Caco-2 (cell line): ENCODE measurements at regions not wholly inside any gene's neighbourhood (a gene's known extent, or its start where the extent isn't known, plus 50 kb on each side); places are given as distances from the start of the nearest gene placed in this dataset.

Experiments used
- BruUV-seq: library from RNA; stranded (reverse); fragments of 400-500 nt; replicated peaks from 2 replicates; lab custom pipeline; 2021; lab: Mats Ljungman, UMichigan
- CTCF ChIA-PET: fragments of 300-600 bp; sonication (Branson Sonifier 250); formaldehyde crosslinking; loops from one replicate; lab custom pipeline; 2022; ENCODE audit warnings: antibody characterized with exemption; lab: Charles Lee
- POLR2A ChIA-PET: fragments of 300-600 bp; sonication (Branson Sonifier 250); formaldehyde crosslinking; loops from one replicate; lab custom pipeline; 2022; ENCODE audit warnings: antibody characterized with exemption; lab: Charles Lee
- DNase-seq, 2 experiments: peaks; one replicate each; pipeline versions ENCODE4 v3.0.0 to v3.0.0-alpha.2; 2020 to 2022
- H3K27me3 ChIP-seq: replicated peaks from 2 replicates; pipeline ENCODE4 v1.6.0; 2011; ENCODE audit warnings: low read length; ENCODE audit not compliant: control insufficient read depth, insufficient read depth
- H3K36me3 ChIP-seq: 2 replicates; pipeline ENCODE4 v1.5.1; 2011; ENCODE audit warnings: low read length; ENCODE audit not compliant: control insufficient read depth, insufficient read depth
- H3K4me1 ChIP-seq: fragments of 250-450 bp; sonication (Bioruptor Pico); 2 replicates; pipeline ENCODE4 v1.5.1; 2020; ENCODE audit warnings: mild to moderate bottlenecking
- H3K4me3 ChIP-seq: 2 replicates; pipeline ENCODE4 v1.5.1; 2011; ENCODE audit warnings: low read depth, mild to moderate bottlenecking, control low read depth, low read length
- H3K9me3 ChIP-seq: fragments of 250-450 bp; sonication (Bioruptor Pico); 2 replicates; pipeline ENCODE4 v1.5.1; 2020; ENCODE audit warnings: mild to moderate bottlenecking, moderate library complexity
- H3K27ac Mint-ChIP-seq: one replicate; pipeline ENCODE4 v1.8.0; 2022; ENCODE audit warnings: mixed read lengths; ENCODE audit not compliant: unreplicated experiment
- H3K27me3 Mint-ChIP-seq: one replicate; pipeline ENCODE4 v1.8.0; 2022; ENCODE audit warnings: mixed read lengths; ENCODE audit not compliant: insufficient read depth, unreplicated experiment
- H3K36me3 Mint-ChIP-seq: one replicate; pipeline ENCODE4 v1.8.0; 2022; ENCODE audit warnings: mild to moderate bottlenecking, mixed read lengths; ENCODE audit not compliant: insufficient read depth, unreplicated experiment
- H3K4me1 Mint-ChIP-seq: one replicate; pipeline ENCODE4 v1.8.0; 2022; ENCODE audit warnings: low read depth, mixed read lengths; ENCODE audit not compliant: unreplicated experiment
- H3K4me3 Mint-ChIP-seq: one replicate; pipeline ENCODE4 v1.8.0; 2022; ENCODE audit warnings: mild to moderate bottlenecking, moderate library complexity, mixed read lengths; ENCODE audit not compliant: unreplicated experiment
- H3K9me3 Mint-ChIP-seq: one replicate; pipeline ENCODE4 v1.8.0; 2022; ENCODE audit warnings: mixed read lengths; ENCODE audit not compliant: unreplicated experiment
- intact Hi-C: fragments of 100-400 bp; cut with micrococcal nuclease; formaldehyde crosslinking; loops from one replicate; pipeline ENCODE4 v1.10.0; 2022; ENCODE audit not compliant: unreplicated experiment
- TF ChIP-seq, protein P1 (sequence below), 2 experiments: fragments of 200-600 bp in 1 of 2; IDR thresholded peaks; 1 replicate in 1 of 2; 2 replicates in 1 of 2; pipeline versions ENCODE4 v1.5.1 to v1.8.0; 2011 to 2022; ENCODE audit warnings: antibody characterized with exemption in 1 of 2, control low read depth in 1 of 2, inconsistent platforms in 1 of 2, low read depth in 1 of 2, low read length in 1 of 2, mild to moderate bottlenecking in 1 of 2, moderate library complexity in 1 of 2; ENCODE audit not compliant: insufficient read depth in 1 of 2, severe bottlenecking in 1 of 2, unreplicated experiment in 1 of 2

DNA sequence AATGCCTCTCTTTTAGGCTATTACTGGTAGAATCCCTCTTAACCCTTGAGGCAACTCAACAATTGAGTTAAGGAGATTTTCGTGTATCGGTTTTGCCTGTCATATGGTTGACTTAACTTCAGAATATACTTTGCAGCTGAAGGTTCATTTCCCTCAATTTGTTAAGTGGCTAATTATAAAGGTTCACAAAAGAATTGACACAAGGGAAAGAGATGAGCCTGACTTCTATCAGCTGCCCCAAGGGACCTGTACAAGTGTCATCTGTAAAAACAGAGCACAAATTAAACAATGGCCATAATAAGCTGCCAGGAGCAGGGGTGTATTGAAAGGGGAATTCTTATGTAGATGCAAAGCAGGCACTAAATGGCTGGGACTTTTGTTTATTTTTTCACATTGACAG is 334.8 kb upstream of the OBI1 start:
- BruUV-seq = no TSS peak

DNA sequence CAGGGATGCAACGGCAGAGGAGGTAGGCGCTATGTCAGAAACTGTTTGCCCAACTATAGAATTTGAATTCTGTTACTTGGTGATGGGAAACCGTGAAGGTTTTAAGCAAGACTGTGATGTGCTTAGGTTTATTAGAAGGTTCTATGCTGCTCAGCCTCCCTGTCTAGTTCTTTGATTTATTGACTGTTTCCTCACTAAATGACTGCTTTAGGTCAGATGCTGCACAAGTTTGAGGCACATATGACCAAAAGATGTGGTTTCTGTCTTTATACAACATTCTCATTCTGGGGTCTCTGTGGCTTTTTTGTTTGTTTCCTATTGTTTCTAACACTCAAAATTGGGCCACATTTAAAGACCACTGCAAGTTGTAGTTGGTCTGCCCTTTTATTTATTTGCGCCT is 323.0 kb upstream of the OBI1 start:
- DNase-seq = no peak
- Mint-ChIP-seq H3K4me1 (no peaks in the 10 kb centered on the region), H3K36me3 (no peaks in the 10 kb centered on the region), H3K27me3 (peaks cover 3% of the 10 kb centered on the region), H3K9me3 (no peaks in the 10 kb centered on the region), H3K27ac (no peak overlapping the region), H3K4me3 (no peak overlapping the region)
- Histone ChIP-seq H3K9me3 (no peaks in the 10 kb centered on the region), H3K4me1 (no peaks in the 10 kb centered on the region), H3K36me3 (no peaks in the 10 kb centered on the region), H3K27me3 (no peaks in the 10 kb centered on the region), H3K4me3 (no peak overlapping the region)
- TF ChIP-seq, protein P1, sequence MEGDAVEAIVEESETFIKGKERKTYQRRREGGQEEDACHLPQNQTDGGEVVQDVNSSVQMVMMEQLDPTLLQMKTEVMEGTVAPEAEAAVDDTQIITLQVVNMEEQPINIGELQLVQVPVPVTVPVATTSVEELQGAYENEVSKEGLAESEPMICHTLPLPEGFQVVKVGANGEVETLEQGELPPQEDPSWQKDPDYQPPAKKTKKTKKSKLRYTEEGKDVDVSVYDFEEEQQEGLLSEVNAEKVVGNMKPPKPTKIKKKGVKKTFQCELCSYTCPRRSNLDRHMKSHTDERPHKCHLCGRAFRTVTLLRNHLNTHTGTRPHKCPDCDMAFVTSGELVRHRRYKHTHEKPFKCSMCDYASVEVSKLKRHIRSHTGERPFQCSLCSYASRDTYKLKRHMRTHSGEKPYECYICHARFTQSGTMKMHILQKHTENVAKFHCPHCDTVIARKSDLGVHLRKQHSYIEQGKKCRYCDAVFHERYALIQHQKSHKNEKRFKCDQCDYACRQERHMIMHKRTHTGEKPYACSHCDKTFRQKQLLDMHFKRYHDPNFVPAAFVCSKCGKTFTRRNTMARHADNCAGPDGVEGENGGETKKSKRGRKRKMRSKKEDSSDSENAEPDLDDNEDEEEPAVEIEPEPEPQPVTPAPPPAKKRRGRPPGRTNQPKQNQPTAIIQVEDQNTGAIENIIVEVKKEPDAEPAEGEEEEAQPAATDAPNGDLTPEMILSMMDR (IDR thresholded peaks at IDR 0.05; ENCODE audit: insufficient read depth in 1 of 2, low read depth in 1 of 2, low read length in 1 of 2, severe bottlenecking in 1 of 2, unreplicated experiment in 1 of 2) = no peak
- CTCF ChIA-PET = no interaction called here
- no TSS peak for BruUV-seq
- intact Hi-C loops = no loop called here
- POLR2A ChIA-PET = no interaction called here

More for the DNA sequence above, 334.8 kb upstream of the OBI1 start:
- no peaks in the 10 kb centered on the region for H3K4me1 Mint-ChIP-seq
- no peaks in the 10 kb centered on the region for H3K9me3 Mint-ChIP-seq
- no peak for DNase-seq
- intact Hi-C loops = no loop called here
- H3K27ac Mint-ChIP-seq = no peak overlapping the region
- Histone ChIP-seq H3K4me3 (no peak overlapping the region), H3K27me3 (no peaks in the 10 kb centered on the region), H3K36me3 (no peaks in the 10 kb centered on the region), H3K9me3 (no peaks in the 10 kb centered on the region), H3K4me1 (no peaks in the 10 kb centered on the region)
- ChIA-PET CTCF (no interaction called here), POLR2A (no interaction called here)
- TF ChIP-seq, protein P1 (IDR thresholded peaks at IDR 0.05; ENCODE audit: insufficient read depth in 1 of 2, low read depth in 1 of 2, low read length in 1 of 2, severe bottlenecking in 1 of 2, unreplicated experiment in 1 of 2) = no peak
- peaks cover 9% of the 10 kb centered on the region for H3K27me3 Mint-ChIP-seq
- H3K4me3 Mint-ChIP-seq = no peak overlapping the region
- no peaks in the 10 kb centered on the region for H3K36me3 Mint-ChIP-seq

DNA sequence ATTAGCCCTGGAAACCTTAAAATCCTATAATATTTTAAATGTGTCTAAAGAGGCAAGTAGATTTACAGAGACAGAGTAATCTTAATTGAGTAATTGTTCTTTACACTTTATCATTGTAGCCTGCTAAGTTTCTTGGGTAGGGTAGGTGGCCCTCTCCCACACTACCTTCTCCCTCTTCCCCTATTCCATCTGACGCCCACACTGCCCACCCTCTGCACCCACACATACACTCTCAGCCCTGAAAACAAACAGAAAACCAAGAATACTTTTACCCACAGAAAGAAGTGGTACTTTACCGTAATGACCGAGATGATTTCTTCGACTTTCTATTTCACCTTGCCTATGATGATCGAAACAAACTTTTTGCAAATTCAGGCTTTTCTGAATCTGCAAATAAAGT is 320.4 kb upstream of the OBI1 start:
- Histone ChIP-seq H3K36me3 (no peaks in the 10 kb centered on the region), H3K4me1 (no peaks in the 10 kb centered on the region), H3K4me3 (no peak overlapping the region), H3K9me3 (no peaks in the 10 kb centered on the region), H3K27me3 (no peaks in the 10 kb centered on the region)
- H3K27me3 Mint-ChIP-seq = peaks cover 5% of the 10 kb centered on the region
- no peaks in the 10 kb centered on the region for H3K36me3 Mint-ChIP-seq
- TF ChIP-seq, protein P1 (IDR thresholded peaks at IDR 0.05; ENCODE audit: insufficient read depth in 1 of 2, low read depth in 1 of 2, low read length in 1 of 2, severe bottlenecking in 1 of 2, unreplicated experiment in 1 of 2) = no peak
- no peaks in the 10 kb centered on the region for H3K4me1 Mint-ChIP-seq
- no TSS peak for BruUV-seq
- no peak overlapping the region for H3K27ac Mint-ChIP-seq
- ChIA-PET POLR2A (no interaction called here), CTCF (interaction anchor here (1.8 kb wide), 1 partner anchor 738 kb away, joined by 9 read pairs; no protein-coding TSS in a partner anchor)
- DNase-seq = no peak
- no peaks in the 10 kb centered on the region for H3K9me3 Mint-ChIP-seq
- intact Hi-C loops = loop anchor here (2.0 kb wide), 1 partner anchor 381 kb away; no protein-coding TSS in a partner anchor
- H3K4me3 Mint-ChIP-seq = no peak overlapping the region
